GM18951 (cell line): ENCODE measurements at regions not wholly inside any gene's neighbourhood (a gene's known extent, or its start where the extent isn't known, plus 50 kb on each side); places are given as distances from the start of the nearest gene placed in this dataset.

Experiments
- POLR2A ChIP-seq: IDR thresholded peaks from 4 replicates; pipeline ENCODE4 v1.6.1; 2011; ENCODE audit warnings: mild to moderate bottlenecking; ENCODE audit not compliant: insufficient read length, insufficient read depth; ENCODE audit errors: extremely low read depth
- in situ Hi-C: fragments of 300-500 bp; cut with MboI; formaldehyde crosslinking; loops from one replicate; pipeline ENCODE4 v1.12.0; 2022; ENCODE audit warnings: low sequenced_read_pairs, mixed read lengths, inconsistent platforms; ENCODE audit not compliant: unreplicated experiment

DNA sequence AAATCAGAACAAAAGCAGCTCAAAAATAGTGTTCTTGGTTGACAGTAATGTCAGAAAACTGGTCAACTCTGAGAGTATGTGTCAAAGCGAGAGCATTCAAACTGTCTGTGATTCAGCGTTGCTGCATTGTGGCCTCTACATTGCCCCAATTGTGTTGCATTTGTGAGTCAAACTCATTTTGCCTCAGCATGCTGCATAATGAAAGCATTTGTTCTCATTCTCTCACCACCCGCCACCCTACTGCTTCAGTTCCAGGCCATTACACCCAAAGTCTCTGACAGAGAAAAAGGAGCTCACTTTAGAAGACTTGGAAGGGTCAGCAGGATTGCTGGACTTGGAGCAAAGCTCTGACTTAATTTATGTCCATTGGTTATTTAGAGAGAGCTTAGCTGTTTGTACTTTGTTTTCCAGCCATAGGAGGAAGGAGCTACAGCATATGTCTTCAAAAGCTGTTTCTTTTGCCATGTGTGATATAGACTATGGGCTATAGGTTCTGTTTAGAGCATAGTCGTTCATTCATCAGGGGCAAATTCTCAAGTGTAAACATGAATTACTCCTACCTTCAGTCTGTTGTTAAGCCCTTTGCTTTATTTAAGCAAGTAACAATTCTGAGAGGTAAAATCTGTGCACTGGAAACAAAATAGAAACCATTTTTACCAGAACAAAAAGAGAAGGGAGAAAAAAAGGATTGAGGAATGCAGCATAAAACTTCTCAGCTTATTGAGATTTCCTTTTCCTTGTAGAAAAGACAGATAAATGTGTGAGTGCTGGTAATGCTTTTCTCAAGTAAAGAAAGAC is 153.4 kb upstream of the ANK2 start:
- in situ Hi-C loops: no loop called here
- TF ChIP-seq POLR2A: no peak

- no peak for TF ChIP-seq POLR2A
- in situ Hi-C loops: no loop called here
These were observed 152.8 kb upstream of the ANK2 start for GRCh38 chr4:112896609-112897190.

GRCh38 chr4:112897543-112897942 is 151.9 kb upstream of the ANK2 start:
- in situ Hi-C loops: no loop called here
- no peak for TF ChIP-seq POLR2A

DNA sequence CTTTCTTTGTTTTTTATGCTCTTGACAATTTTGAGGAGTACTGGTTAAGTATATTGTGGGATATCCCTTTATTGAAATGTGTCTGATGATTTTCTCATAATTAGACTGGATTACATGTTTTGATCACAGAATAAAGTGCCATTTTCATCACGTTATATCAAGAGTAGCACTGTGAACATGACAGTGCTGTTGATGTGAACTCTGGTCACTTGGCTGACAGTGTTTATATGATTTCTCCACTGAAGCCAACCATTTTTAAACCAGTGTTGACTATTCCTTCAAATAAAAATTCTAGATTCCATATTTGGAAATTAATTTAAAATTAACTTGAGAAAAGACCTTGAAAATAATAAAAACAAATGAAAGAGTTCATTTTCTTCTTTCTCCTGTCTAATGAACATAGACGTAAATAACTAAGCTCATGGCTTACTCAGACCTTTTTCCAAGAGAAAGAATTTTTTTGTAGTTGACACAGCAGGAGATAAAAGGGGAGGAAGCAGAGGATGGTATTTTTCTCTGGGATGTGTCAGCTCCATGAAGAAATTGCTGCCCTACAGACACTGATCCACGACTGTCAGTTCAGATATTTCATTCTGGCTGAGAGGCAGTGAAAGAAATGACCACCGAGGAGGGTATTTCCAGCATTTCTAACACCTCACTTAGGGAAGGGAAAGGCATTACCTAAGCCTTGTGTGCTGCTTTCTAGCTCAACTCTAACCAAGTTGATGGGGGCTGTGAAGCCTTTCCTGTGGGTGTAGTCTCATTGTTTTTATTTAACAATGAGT is 150.9 kb upstream of the ANK2 start:
- TF ChIP-seq POLR2A: no peak
- in situ Hi-C loops: no loop called here

- TF ChIP-seq POLR2A: no peak
- in situ Hi-C loops: no loop called here
These were observed 149.0 kb upstream of the ANK2 start for GRCh38 chr4:112900416-112900815.

- in situ Hi-C loops: no loop called here
- TF ChIP-seq POLR2A: no peak
These were observed 147.5 kb upstream of the ANK2 start for GRCh38 chr4:112901962-112902411.

DNA sequence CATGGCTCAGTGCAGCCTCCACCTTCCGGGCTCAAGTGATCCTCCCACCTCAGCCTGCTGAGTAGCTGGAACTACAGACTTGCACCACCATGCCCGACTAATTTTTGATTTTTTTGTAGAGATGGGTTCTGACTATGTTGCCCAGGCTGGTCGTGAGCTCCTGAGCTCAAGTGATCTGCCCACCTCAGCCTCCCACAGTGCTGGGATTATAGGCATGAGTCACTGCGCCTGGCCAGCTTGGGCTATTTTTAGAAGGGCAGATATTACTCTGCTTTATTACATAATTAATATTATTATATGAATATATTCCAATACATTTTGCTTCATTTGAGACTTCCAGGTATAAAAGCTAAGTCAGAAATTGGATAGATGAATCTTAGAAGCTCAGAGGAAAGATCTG is 143.7 kb upstream of the ANK2 start:
- in situ Hi-C loops: no loop called here
- TF ChIP-seq POLR2A: no peak

GRCh38 chr4:112908511-112908910 is 140.9 kb upstream of the ANK2 start:
- in situ Hi-C loops: no loop called here
- no peak for TF ChIP-seq POLR2A

GRCh38 chr4:112910109-112910736 is 139.2 kb upstream of the ANK2 start:
- in situ Hi-C loops: no loop called here
- TF ChIP-seq POLR2A: no peak

DNA sequence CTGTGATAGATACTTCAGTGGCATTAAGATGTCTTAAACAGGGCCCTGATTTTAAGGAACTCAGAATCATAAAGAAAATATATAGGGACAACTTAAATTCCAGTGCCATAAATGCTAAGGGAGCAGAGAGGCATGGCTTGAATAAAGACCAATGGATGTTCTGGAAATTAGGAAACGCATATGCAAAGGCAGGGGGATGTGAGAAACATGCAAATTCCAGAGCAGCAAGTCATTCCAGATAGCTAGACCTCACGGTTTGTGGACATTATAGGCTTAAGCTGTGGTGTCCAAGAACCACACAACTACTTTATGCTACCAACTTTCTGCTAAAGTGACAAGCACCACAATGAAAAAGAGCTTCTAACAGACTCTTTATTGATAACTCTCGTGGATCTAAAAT is 132.6 kb upstream of the ANK2 start:
- in situ Hi-C loops: no loop called here
- TF ChIP-seq POLR2A: no peak

- TF ChIP-seq POLR2A: no peak
- in situ Hi-C loops: no loop called here
These were observed 125.9 kb upstream of the ANK2 start for GRCh38 chr4:112923516-112923915.

DNA sequence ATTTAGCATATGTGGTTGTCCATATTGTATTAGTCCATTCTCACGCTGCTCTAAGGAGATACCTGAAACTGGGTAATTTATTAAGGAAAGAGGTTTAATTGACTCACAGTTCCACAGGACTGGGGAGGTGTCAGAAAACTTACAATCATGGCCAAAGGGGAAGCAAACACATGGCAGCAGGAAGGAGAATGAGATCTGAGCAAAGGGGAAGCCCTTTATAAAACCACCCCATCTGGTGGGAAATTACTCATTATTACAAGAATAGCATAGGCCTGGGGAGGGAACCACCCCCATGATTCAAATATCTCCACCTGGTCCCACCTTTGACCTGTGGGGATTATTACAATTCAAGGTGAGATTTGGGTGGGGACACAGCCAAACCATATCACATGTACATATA is 122.6 kb upstream of the ANK2 start:
- in situ Hi-C loops: loop anchor here (25.0 kb wide), 3 partner anchors 165 to 590 kb away; partner anchors contain the start of genes LARP7 and ZGRF1
- TF ChIP-seq POLR2A: no peak

DNA sequence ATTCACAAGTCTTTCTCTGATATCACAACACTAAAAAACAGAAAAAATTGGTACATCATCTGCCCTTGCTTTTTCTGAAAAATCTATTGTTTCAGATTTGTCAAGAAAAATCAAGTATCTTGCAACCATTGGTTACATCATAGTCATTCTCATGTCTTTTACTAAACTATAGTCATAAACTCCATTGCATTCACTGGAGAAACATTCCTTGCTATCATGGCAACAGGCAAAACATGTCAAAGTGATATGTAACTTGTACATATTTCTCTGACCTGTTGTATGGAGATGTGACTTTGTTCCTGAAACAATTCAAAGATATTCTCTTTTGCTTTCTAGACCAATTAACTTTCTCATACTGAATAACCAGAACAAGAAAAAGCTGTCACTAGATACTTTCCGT is 121.9 kb upstream of the ANK2 start:
- in situ Hi-C loops: loop anchor here (25.0 kb wide), 3 partner anchors 165 to 590 kb away; partner anchors contain the start of genes LARP7 and ZGRF1
- no peak for TF ChIP-seq POLR2A

GRCh38 chr4:112931001-112931400 is 118.5 kb upstream of the ANK2 start:
- in situ Hi-C loops: loop anchor here (25.0 kb wide), 3 partner anchors 169 to 594 kb away; partner anchors contain the start of genes LARP7 and ZGRF1
- no peak for TF ChIP-seq POLR2A
